Neural cell (in vitro differentiated cells): ENCODE measurements at regions not wholly inside any gene's neighbourhood (a gene's known extent, or its start where the extent isn't known, plus 50 kb on each side); places are given as distances from the start of the nearest gene placed in this dataset.

Source experiments
- EZH2 ChIP-seq: fragments of 200-600, 300-800 bp; shearing (Covaris generic), sonication (generic); IDR thresholded peaks from 2 replicates; pipeline ENCODE4 v1.6.1; 2014; ENCODE audit warnings: antibody characterized with exemption, low read length, borderline replicate concordance, mild to moderate bottlenecking; ENCODE audit not compliant: insufficient read depth, poor library complexity, severe bottlenecking
- TF ChIP-seq, protein P1 (sequence below): fragments of 450-650 bp; IDR thresholded peaks from 2 replicates; pipeline ENCODE4 v1.5.1; 2014; ENCODE audit warnings: antibody characterized with exemption, mild to moderate bottlenecking, moderate library complexity; ENCODE audit not compliant: poor library complexity, severe bottlenecking

DNA sequence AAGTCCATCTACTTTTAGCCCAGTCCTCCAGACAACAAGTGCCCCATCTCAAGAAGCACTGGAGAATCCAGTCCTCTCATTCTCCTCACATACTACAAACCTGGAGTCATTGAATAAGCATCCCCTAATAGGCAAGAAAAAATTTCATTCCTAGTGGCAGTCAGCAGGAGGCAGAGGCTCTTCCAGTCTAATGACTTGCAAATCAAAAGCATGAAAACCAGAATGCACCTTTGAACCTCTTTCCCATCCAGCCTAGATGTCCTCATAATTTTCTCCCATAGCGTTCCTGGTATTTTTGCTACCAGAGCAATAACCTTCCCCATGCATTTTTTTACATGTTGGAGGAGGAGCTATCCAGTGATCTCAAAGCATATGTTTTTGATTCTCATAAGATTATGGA is 252.6 kb downstream of the TTC32 start:
- TF ChIP-seq EZH2, result no peak
- TF ChIP-seq, protein P1, sequence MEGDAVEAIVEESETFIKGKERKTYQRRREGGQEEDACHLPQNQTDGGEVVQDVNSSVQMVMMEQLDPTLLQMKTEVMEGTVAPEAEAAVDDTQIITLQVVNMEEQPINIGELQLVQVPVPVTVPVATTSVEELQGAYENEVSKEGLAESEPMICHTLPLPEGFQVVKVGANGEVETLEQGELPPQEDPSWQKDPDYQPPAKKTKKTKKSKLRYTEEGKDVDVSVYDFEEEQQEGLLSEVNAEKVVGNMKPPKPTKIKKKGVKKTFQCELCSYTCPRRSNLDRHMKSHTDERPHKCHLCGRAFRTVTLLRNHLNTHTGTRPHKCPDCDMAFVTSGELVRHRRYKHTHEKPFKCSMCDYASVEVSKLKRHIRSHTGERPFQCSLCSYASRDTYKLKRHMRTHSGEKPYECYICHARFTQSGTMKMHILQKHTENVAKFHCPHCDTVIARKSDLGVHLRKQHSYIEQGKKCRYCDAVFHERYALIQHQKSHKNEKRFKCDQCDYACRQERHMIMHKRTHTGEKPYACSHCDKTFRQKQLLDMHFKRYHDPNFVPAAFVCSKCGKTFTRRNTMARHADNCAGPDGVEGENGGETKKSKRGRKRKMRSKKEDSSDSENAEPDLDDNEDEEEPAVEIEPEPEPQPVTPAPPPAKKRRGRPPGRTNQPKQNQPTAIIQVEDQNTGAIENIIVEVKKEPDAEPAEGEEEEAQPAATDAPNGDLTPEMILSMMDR, result no peak
